Caco-2 (cell line): ENCODE measurements at regions not wholly inside any gene's neighbourhood (a gene's known extent, or its start where the extent isn't known, plus 50 kb on each side); places are given as distances from the start of the nearest gene placed in this dataset.

Experiments
- BruUV-seq: library from RNA; stranded (reverse); fragments of 400-500 nt; replicated peaks from 2 replicates; lab custom pipeline; 2021; lab: Mats Ljungman, UMichigan
- CTCF ChIA-PET: fragments of 300-600 bp; sonication (Branson Sonifier 250); formaldehyde crosslinking; loops from one replicate; lab custom pipeline; 2022; ENCODE audit warnings: antibody characterized with exemption; lab: Charles Lee
- POLR2A ChIA-PET: fragments of 300-600 bp; sonication (Branson Sonifier 250); formaldehyde crosslinking; loops from one replicate; lab custom pipeline; 2022; ENCODE audit warnings: antibody characterized with exemption; lab: Charles Lee
- DNase-seq, 2 experiments: peaks; one replicate each; pipeline versions ENCODE4 v3.0.0 to v3.0.0-alpha.2; 2020 to 2022
- H3K27me3 ChIP-seq: replicated peaks from 2 replicates; pipeline ENCODE4 v1.6.0; 2011; ENCODE audit warnings: low read length; ENCODE audit not compliant: control insufficient read depth, insufficient read depth
- H3K36me3 ChIP-seq: 2 replicates; pipeline ENCODE4 v1.5.1; 2011; ENCODE audit warnings: low read length; ENCODE audit not compliant: control insufficient read depth, insufficient read depth
- H3K4me1 ChIP-seq: fragments of 250-450 bp; sonication (Bioruptor Pico); 2 replicates; pipeline ENCODE4 v1.5.1; 2020; ENCODE audit warnings: mild to moderate bottlenecking
- H3K4me3 ChIP-seq: 2 replicates; pipeline ENCODE4 v1.5.1; 2011; ENCODE audit warnings: low read depth, mild to moderate bottlenecking, control low read depth, low read length
- H3K9me3 ChIP-seq: fragments of 250-450 bp; sonication (Bioruptor Pico); 2 replicates; pipeline ENCODE4 v1.5.1; 2020; ENCODE audit warnings: mild to moderate bottlenecking, moderate library complexity
- H3K27ac Mint-ChIP-seq: one replicate; pipeline ENCODE4 v1.8.0; 2022; ENCODE audit warnings: mixed read lengths; ENCODE audit not compliant: unreplicated experiment
- H3K27me3 Mint-ChIP-seq: one replicate; pipeline ENCODE4 v1.8.0; 2022; ENCODE audit warnings: mixed read lengths; ENCODE audit not compliant: insufficient read depth, unreplicated experiment
- H3K36me3 Mint-ChIP-seq: one replicate; pipeline ENCODE4 v1.8.0; 2022; ENCODE audit warnings: mild to moderate bottlenecking, mixed read lengths; ENCODE audit not compliant: insufficient read depth, unreplicated experiment
- H3K4me1 Mint-ChIP-seq: one replicate; pipeline ENCODE4 v1.8.0; 2022; ENCODE audit warnings: low read depth, mixed read lengths; ENCODE audit not compliant: unreplicated experiment
- H3K4me3 Mint-ChIP-seq: one replicate; pipeline ENCODE4 v1.8.0; 2022; ENCODE audit warnings: mild to moderate bottlenecking, moderate library complexity, mixed read lengths; ENCODE audit not compliant: unreplicated experiment
- H3K9me3 Mint-ChIP-seq: one replicate; pipeline ENCODE4 v1.8.0; 2022; ENCODE audit warnings: mixed read lengths; ENCODE audit not compliant: unreplicated experiment
- intact Hi-C: fragments of 100-400 bp; cut with micrococcal nuclease; formaldehyde crosslinking; loops from one replicate; pipeline ENCODE4 v1.10.0; 2022; ENCODE audit not compliant: unreplicated experiment
- TF ChIP-seq, protein P1 (sequence below), 2 experiments: fragments of 200-600 bp in 1 of 2; IDR thresholded peaks; 1 replicate in 1 of 2; 2 replicates in 1 of 2; pipeline versions ENCODE4 v1.5.1 to v1.8.0; 2011 to 2022; ENCODE audit warnings: antibody characterized with exemption in 1 of 2, control low read depth in 1 of 2, inconsistent platforms in 1 of 2, low read depth in 1 of 2, low read length in 1 of 2, mild to moderate bottlenecking in 1 of 2, moderate library complexity in 1 of 2; ENCODE audit not compliant: insufficient read depth in 1 of 2, severe bottlenecking in 1 of 2, unreplicated experiment in 1 of 2

DNA sequence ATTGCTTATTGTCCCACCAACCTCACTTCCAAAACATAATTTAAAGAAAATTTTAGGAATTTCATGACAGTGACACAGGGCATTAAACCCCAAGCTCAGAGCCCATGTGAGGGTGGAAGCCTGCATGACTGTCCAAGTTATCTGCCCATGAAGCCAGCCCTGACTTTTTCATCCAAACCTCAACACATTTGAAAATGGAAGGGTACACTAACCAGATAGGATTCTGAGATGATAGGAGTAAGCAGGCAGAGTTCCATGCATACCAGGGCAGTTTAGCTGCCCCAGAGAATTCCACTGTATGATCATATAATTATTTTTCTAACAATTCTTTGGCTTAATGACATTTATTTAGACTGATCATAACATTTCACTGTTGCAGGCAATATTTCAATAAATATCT is 986.0 kb downstream of the TTLL7 start:
- TF ChIP-seq, protein P1, sequence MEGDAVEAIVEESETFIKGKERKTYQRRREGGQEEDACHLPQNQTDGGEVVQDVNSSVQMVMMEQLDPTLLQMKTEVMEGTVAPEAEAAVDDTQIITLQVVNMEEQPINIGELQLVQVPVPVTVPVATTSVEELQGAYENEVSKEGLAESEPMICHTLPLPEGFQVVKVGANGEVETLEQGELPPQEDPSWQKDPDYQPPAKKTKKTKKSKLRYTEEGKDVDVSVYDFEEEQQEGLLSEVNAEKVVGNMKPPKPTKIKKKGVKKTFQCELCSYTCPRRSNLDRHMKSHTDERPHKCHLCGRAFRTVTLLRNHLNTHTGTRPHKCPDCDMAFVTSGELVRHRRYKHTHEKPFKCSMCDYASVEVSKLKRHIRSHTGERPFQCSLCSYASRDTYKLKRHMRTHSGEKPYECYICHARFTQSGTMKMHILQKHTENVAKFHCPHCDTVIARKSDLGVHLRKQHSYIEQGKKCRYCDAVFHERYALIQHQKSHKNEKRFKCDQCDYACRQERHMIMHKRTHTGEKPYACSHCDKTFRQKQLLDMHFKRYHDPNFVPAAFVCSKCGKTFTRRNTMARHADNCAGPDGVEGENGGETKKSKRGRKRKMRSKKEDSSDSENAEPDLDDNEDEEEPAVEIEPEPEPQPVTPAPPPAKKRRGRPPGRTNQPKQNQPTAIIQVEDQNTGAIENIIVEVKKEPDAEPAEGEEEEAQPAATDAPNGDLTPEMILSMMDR (IDR thresholded peaks at IDR 0.05; ENCODE audit: insufficient read depth in 1 of 2, low read depth in 1 of 2, low read length in 1 of 2, severe bottlenecking in 1 of 2, unreplicated experiment in 1 of 2) = no peak
- no peak for DNase-seq
- Mint-ChIP-seq H3K9me3 (no peaks in the 10 kb centered on the region), H3K36me3 (no peaks in the 10 kb centered on the region), H3K4me1 (no peaks in the 10 kb centered on the region), H3K27me3 (peaks cover 3% of the 10 kb centered on the region), H3K4me3 (no peak overlapping the region), H3K27ac (no peak overlapping the region)
- intact Hi-C loops = no loop called here
- H3K36me3 ChIP-seq = no peaks in the 10 kb centered on the region
- H3K4me3 ChIP-seq = no peak overlapping the region
- BruUV-seq = no TSS peak
- no peaks in the 10 kb centered on the region for H3K4me1 ChIP-seq
- H3K27me3 ChIP-seq = no peaks in the 10 kb centered on the region
- POLR2A ChIA-PET = no interaction called here
- CTCF ChIA-PET = no interaction called here
- H3K9me3 ChIP-seq = no peaks in the 10 kb centered on the region

DNA sequence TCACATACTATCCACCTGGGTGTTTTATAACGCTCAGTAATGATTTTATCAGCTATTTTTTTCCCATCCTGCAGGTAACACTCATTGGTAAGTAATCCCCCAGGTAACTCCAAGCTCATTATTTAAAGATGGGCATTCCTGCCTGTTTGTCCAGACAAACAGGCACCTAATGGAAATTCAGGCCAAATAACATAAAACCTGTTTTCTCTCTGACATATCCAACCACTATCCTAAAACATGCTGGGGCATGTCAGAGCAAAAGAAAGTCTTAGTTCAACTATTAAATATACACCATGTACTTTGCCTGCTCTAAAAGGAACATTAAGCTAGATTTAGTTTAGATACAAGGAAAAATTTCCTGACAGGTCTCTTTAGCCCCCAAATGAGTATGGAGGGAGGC is 987.7 kb downstream of the TTLL7 start:
- Mint-ChIP-seq H3K27me3 (peaks cover 3% of the 10 kb centered on the region), H3K4me1 (no peaks in the 10 kb centered on the region), H3K36me3 (no peaks in the 10 kb centered on the region), H3K27ac (no peak overlapping the region), H3K9me3 (no peaks in the 10 kb centered on the region), H3K4me3 (no peak overlapping the region)
- ChIA-PET POLR2A (no interaction called here), CTCF (no interaction called here)
- TF ChIP-seq, protein P1 (IDR thresholded peaks at IDR 0.05; ENCODE audit: insufficient read depth in 1 of 2, low read depth in 1 of 2, low read length in 1 of 2, severe bottlenecking in 1 of 2, unreplicated experiment in 1 of 2) = no peak
- H3K27me3 ChIP-seq = no peaks in the 10 kb centered on the region
- no peaks in the 10 kb centered on the region for H3K4me1 ChIP-seq
- H3K4me3 ChIP-seq = no peak overlapping the region
- no peaks in the 10 kb centered on the region for H3K36me3 ChIP-seq
- H3K9me3 ChIP-seq = no peaks in the 10 kb centered on the region
- BruUV-seq = no TSS peak
- intact Hi-C loops = no loop called here
- DNase-seq = no peak

DNA sequence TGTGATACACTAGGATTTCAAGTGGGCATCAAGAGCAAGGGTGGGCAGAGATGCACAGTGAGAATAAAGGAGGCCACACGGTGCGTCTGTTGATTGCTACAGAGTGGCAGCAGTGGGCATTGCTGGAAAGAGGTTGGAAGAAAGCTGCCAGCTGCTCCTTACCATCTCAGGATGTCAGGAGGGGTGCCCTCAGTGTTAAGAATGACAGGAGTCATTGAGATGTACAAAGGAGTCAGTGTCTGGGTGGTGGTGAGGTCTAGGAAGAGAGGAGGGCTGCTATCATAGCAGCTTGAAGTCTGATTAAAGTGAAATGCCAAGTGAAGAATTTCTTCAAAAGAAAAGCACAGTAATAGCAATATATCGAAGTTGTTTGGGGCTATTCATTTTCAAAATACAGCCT is 992.7 kb downstream of the TTLL7 start:
- no TSS peak for BruUV-seq
- TF ChIP-seq, protein P1 (IDR thresholded peaks at IDR 0.05; ENCODE audit: insufficient read depth in 1 of 2, low read depth in 1 of 2, low read length in 1 of 2, severe bottlenecking in 1 of 2, unreplicated experiment in 1 of 2) = no peak
- Histone ChIP-seq H3K36me3 (no peaks in the 10 kb centered on the region), H3K27me3 (no peaks in the 10 kb centered on the region), H3K9me3 (no peaks in the 10 kb centered on the region), H3K4me3 (no peak overlapping the region), H3K4me1 (no peaks in the 10 kb centered on the region)
- Mint-ChIP-seq H3K36me3 (no peaks in the 10 kb centered on the region), H3K27me3 (no peaks in the 10 kb centered on the region), H3K27ac (no peak overlapping the region), H3K4me1 (no peaks in the 10 kb centered on the region), H3K9me3 (no peaks in the 10 kb centered on the region), H3K4me3 (no peak overlapping the region)
- intact Hi-C loops = no loop called here
- CTCF ChIA-PET = no interaction called here
- DNase-seq = no peak
- POLR2A ChIA-PET = no interaction called here
